HG03378 (cell line): ENCODE measurements at regions not wholly inside any gene's neighbourhood (a gene's known extent, or its start where the extent isn't known, plus 50 kb on each side); places are given as distances from the start of the nearest gene placed in this dataset.
"Not testable (repeated sequence)": the region's sequence is repeated elsewhere in the genome, so short reads cannot be mapped to it uniquely, and the experiment has no call there.

Source experiments
- ATAC-seq: cut with Tn5 transposase; IDR thresholded peaks from one replicate; pipeline ENCODE4 v1.9.1; 2021; ENCODE audit warnings: mild to moderate bottlenecking, moderate library complexity; ENCODE audit not compliant: unreplicated experiment

DNA sequence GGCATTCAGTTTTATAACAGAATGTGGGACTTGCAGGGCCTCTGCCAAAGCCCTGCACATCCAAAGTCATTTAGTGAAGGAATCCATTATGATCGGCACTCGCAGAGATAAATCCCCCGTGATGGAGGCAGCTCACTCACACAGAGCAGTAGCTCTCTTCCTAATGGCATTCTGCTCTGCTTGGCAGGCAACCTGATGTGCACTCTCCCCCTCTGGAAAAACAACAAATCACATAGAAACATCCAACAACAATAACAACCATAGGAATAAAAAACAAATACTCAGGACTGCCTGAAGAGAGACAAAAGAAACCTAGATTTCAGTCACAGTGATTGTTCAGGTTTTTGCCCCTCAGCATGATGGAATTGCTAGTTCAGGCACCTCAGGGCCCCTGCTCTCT, 59.7 kb downstream of the NAA11 start:
- ATAC-seq = no peak

GRCh38 chr4:79259242-79259641, 66.6 kb downstream of the NAA11 start:
- ATAC-seq = no peak

GRCh38 chr4:79258614-79259176, 67.2 kb downstream of the NAA11 start:
- no peak for ATAC-seq

DNA sequence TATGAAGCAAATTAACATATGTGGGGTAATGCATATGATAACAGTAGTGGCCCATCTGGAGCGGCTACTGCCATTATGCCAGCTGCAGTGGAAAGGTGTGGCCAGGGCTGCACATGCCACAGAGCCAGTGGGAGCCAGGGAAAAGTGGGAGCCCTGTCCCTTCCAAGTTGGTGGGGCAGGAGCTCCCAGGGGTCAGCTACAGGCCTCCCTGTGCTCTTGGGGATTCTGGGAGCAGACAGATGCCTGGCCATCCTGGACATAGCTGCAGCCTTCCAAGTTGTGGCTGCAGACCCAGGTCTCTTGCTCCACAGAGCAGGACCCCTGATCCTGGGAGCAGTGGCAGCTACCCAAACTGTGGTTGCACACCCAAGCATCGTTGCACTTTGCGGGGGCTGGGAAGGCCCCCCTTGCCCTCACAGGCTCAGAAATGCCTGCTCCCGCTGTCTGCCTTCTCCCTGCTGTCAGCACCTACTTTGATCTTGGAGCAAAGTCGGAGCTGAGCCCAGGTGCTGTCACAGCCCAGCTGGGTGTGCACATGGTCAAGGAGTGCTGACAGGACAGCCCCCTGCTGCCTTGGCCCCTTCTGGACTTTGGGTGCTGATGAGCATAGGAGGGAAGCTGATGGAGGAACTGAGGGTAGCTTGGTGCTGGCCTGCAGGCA, 67.8 kb downstream of the NAA11 start:
- ATAC-seq = no peak

GRCh38 chr4:79255793-79256192, 70.1 kb downstream of the NAA11 start:
- no peak for ATAC-seq

DNA sequence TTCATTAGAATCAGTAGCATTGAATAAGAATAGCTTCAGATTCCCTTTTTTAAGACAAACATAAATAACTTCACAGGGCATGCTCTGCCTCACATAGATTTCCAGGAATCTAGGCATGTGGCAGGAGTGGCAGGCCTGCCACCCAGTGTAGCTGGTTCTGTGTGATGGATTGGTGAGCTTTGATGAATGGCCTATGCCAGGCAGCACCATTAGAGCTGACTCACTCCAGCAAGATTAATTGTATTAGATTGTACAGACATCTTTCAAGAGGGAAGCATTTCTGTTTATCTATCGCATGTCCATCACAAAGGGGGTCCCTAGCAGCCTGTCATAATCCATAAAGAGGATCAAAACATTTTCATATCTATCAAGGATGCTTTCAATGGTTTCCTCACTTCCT, 71.9 kb downstream of the NAA11 start:
- ATAC-seq = no peak

DNA sequence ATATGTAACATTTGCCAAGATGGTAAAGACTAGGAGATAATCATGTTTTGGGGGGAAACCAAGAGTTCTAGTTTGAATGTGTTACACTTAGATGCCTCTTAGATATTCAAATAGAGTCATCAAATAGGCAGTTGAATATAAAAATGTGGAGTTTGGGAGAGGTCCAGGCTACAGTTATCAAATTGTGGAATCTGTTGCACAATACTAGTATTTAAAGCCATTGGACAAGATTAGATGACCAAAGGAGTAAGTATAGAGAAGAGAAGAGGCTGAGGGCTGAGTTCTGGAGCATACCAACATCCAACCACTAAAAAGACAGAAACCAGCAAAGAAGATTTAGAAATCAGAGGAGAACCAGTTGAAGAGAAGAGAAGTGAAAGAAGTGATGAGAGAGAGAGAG, 72.7 kb downstream of the NAA11 start:
- no peak for ATAC-seq

GRCh38 chr4:79250887-79251286, 75.0 kb downstream of the NAA11 start:
- no peak for ATAC-seq

DNA sequence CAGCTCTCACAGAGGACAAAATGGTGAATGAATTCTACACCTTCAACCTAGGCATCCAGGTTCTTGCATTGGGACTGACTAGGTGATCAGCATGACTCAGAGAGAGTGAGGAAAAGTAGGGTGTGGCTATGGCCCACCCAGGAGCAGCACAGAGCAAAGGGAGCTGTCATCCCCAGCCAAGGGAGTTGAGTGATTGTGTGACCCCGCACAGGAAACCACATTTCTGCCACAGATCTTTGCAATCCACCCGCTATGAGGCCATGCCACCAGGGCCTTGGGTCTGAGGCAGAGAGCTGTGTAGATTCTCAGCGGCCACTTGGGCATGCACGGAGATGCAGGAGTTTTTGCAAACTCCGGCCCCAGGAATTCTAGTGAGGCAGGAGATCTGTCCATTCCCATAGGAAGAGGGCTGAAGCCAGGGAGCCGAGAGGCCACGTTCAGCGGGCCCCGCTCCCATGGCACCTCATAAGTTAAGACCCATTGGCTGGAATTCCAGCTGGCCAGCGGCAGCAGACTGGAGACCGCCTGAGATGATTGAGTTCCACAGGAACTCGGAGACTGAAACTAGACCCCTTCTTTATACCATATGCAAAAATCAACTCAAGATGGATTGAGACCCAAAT, 75.9 kb downstream of the NAA11 start:
- ATAC-seq = no peak

- ATAC-seq = no peak
These were observed 77.3 kb downstream of the NAA11 start for GRCh38 chr4:79248610-79249009.

GRCh38 chr4:79247695-79248394, 78.0 kb downstream of the NAA11 start:
- no peak for ATAC-seq

GRCh38 chr4:79245200-79245940, 80.5 kb downstream of the NAA11 start:
- ATAC-seq = not testable (repeated sequence)

GRCh38 chr4:79241846-79242245, 84.0 kb downstream of the NAA11 start:
- no peak for ATAC-seq

GRCh38 chr4:79237851-79238250, 88.0 kb downstream of the NAA11 start:
- ATAC-seq = no peak

GRCh38 chr4:79236785-79237184, 89.1 kb downstream of the NAA11 start:
- ATAC-seq = no peak

GRCh38 chr4:79235095-79235494, 90.8 kb downstream of the NAA11 start:
- no peak for ATAC-seq

DNA sequence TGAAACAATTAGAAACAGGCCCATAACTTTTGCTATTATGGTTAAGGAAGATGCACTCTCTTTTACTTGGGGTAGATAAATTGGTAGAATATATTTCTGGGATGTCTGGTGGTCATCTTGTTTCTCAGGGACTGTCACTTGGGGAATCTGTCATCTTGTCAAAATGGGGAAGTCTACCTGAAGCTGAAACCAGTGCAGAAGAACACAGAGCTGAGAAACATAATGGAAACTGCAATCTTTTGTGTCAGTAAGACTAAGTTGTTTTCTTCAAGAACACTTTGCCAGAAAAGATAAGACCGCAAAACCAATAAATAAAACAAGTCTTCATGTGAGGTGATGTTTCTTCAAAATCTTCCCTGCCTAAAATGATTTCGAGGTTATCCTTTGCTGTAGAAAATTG, 92.0 kb downstream of the NAA11 start:
- ATAC-seq = no peak

GRCh38 chr4:79232540-79232939, 93.3 kb downstream of the NAA11 start:
- ATAC-seq = no peak

- ATAC-seq = no peak
These were observed 98.0 kb downstream of the NAA11 start for GRCh38 chr4:79227860-79228259.

- ATAC-seq = no peak
These were observed 100.5 kb downstream of the NAA11 start for GRCh38 chr4:79225360-79225759.

DNA sequence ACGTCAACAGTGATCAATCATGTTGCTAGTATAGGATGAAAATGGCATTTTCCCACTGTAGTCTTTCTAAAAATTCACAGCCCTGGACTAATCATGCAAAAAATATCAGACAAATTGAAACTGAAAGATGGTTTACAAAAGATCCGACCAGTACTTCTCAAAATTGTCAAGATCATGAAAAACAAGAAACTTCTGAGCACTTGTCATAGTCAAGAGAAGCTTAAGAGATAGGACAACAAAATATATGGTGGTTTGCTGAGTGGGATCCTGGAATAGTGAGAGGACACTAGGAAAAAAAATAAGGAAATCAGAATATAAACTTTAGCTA, 101.1 kb downstream of the NAA11 start:
- no peak for ATAC-seq
